H1 (cell line): ENCODE measurements at regions not wholly inside any gene's neighbourhood (a gene's known extent, or its start where the extent isn't known, plus 50 kb on each side); places are given as distances from the start of the nearest gene placed in this dataset.

Source experiments
- CTCF ChIA-PET: fragments of 300-600 bp; sonication (Branson Sonifier 250); formaldehyde crosslinking; loops from one replicate; lab custom pipeline; 2021; ENCODE audit not compliant: partially characterized antibody; lab: Charles Lee
- POLR2A ChIA-PET: fragments of 300-600 bp; sonication (Branson Sonifier 250); formaldehyde crosslinking; loops from one replicate; lab custom pipeline; 2021; ENCODE audit warnings: inconsistent platforms; ENCODE audit not compliant: partially characterized antibody; lab: Charles Lee
- DNase-seq, 2 experiments: peaks; one replicate each; pipeline versions ENCODE4 v3.0.0 to v3.0.0-alpha.2; 2010 to 2022; ENCODE audit warnings: low spot score in 2 of 2, low read depth in 1 of 2, mixed read lengths in 1 of 2
- FAIRE-seq: peaks from 2 replicates; lab custom pipeline; 2011; peaks lifted over from hg19 to GRCh38; lab: Jason Lieb, UNC
- H2AFZ ChIP-seq: 2 replicates; pipeline ENCODE4 v1.8.1; 2012; ENCODE audit warnings: low read length, inconsistent platforms
- H2AK5ac ChIP-seq: 2 replicates; pipeline ENCODE4 v1.6.1; 2013; ENCODE audit warnings: low read depth, low read length
- H2BK120ac ChIP-seq: replicated peaks from 2 replicates; pipeline ENCODE3; 2013; ENCODE audit warnings: low read depth, low read length, inconsistent platforms
- H2BK12ac ChIP-seq: 2 replicates; pipeline ENCODE4 v1.6.1; 2013; ENCODE audit warnings: low read depth, low read length
- H2BK15ac ChIP-seq: 2 replicates; pipeline ENCODE4 v1.6.1; 2013; ENCODE audit warnings: low read length
- H2BK20ac ChIP-seq: 2 replicates; pipeline ENCODE4 v1.6.1; 2013; ENCODE audit warnings: low read length
- H2BK5ac ChIP-seq: 2 replicates; pipeline ENCODE4 v1.6.1; 2013; ENCODE audit warnings: low read depth, low read length
- H3K14ac ChIP-seq: 2 replicates; pipeline ENCODE4 v1.6.1; 2013; ENCODE audit warnings: inconsistent platforms; ENCODE audit not compliant: insufficient read length
- H3K18ac ChIP-seq: 2 replicates; pipeline ENCODE4 v1.6.1; 2013; ENCODE audit warnings: low read length; ENCODE audit errors: extremely low read depth
- H3K23ac ChIP-seq: 2 replicates; pipeline ENCODE4 v1.6.1; 2013; ENCODE audit warnings: inconsistent platforms; ENCODE audit not compliant: insufficient read length
- H3K23me2 ChIP-seq: 2 replicates; pipeline ENCODE4 v1.6.1; 2013; ENCODE audit warnings: low read depth, low read length
- H3K27ac ChIP-seq: 2 replicates; pipeline ENCODE4 v1.6.1; 2011; ENCODE audit warnings: low read depth, low read length, inconsistent platforms
- H3K27me3 ChIP-seq, 4 experiments: replicated peaks in 1 of 4; 1 replicate in 1 of 4; 2 replicates in 3 of 4; pipeline versions ENCODE4 v1.6.1 to v1.8.1; 2011 to 2013; ENCODE audit warnings: low read length in 3 of 4, mild to moderate bottlenecking in 3 of 4, inconsistent platforms in 2 of 4, mixed read lengths in 2 of 4, moderate library complexity in 1 of 4; ENCODE audit not compliant: control insufficient read depth in 3 of 4, insufficient read depth in 3 of 4; ENCODE audit errors: extremely low read depth in 1 of 4
- H3K36me3 ChIP-seq, 4 experiments: 2 replicates each; pipeline versions ENCODE4 v1.6.1 to v1.8.1; 2011 to 2013; ENCODE audit warnings: mild to moderate bottlenecking in 4 of 4, low read length in 3 of 4, moderate library complexity in 2 of 4, control low read depth in 1 of 4, inconsistent platforms in 1 of 4; ENCODE audit not compliant: insufficient read depth in 4 of 4, control insufficient read depth in 2 of 4
- H3K4ac ChIP-seq: replicated peaks from 2 replicates; pipeline ENCODE3; 2013; ENCODE audit warnings: low read length, low read depth, mixed read lengths, inconsistent platforms; ENCODE audit not compliant: insufficient read length
- H3K4me1 ChIP-seq, 4 experiments: replicated peaks in 1 of 4; 1 replicate in 1 of 4; 2 replicates in 3 of 4; pipeline versions ENCODE4 v1.6.1 to v1.8.1; 2011 to 2013; ENCODE audit warnings: low read length in 3 of 4, inconsistent platforms in 2 of 4, mixed read lengths in 1 of 4; ENCODE audit not compliant: insufficient read depth in 4 of 4, control insufficient read depth in 3 of 4
- H3K4me2 ChIP-seq, 2 experiments: 2 replicates each; pipeline versions ENCODE4 v1.6.1 to v1.8.1; 2011 to 2013; ENCODE audit warnings: low read depth in 2 of 2, low read length in 2 of 2, control low read depth in 1 of 2, inconsistent platforms in 1 of 2, mild to moderate bottlenecking in 1 of 2; ENCODE audit not compliant: insufficient read depth in 1 of 2
- H3K4me3 ChIP-seq, 4 experiments: fragments of 200-600, 300-600 bp in 1 of 4; sonication (generic), shearing (Covaris generic), sonication (Bioruptor Twin) in 1 of 4; 2 replicates each; pipeline versions ENCODE4 v1.5.1 to v1.8.1; 2011 to 2016; ENCODE audit warnings: low read length in 4 of 4, low read depth in 3 of 4, control low read depth in 2 of 4, inconsistent platforms in 2 of 4, mild to moderate bottlenecking in 2 of 4, mixed read lengths in 1 of 4, moderate library complexity in 1 of 4; ENCODE audit not compliant: insufficient read depth in 2 of 4; ENCODE audit errors: extremely low read depth in 1 of 4
- H3K56ac ChIP-seq: replicated peaks from 2 replicates; pipeline ENCODE3; 2013; ENCODE audit warnings: low read depth, mild to moderate bottlenecking, mixed read lengths, low read length, inconsistent platforms; ENCODE audit not compliant: insufficient read length
- H3K79me1 ChIP-seq: 2 replicates; pipeline ENCODE4 v1.6.1; 2013; ENCODE audit warnings: low read depth, low read length, control low read depth
- H3K79me2 ChIP-seq, 2 experiments: 2 replicates each; pipeline versions ENCODE4 v1.6.1 to v1.8.1; 2012 to 2013; ENCODE audit warnings: low read length in 2 of 2, mild to moderate bottlenecking in 2 of 2, inconsistent platforms in 1 of 2; ENCODE audit not compliant: insufficient read depth in 2 of 2, control insufficient read depth in 1 of 2
- H3K9ac ChIP-seq, 4 experiments: replicated peaks in 1 of 4; 1 replicate in 1 of 4; 2 replicates in 3 of 4; pipeline versions ENCODE4 v1.6.1 to v1.8.1; 2011 to 2013; ENCODE audit warnings: low read depth in 3 of 4, low read length in 3 of 4, control low read depth in 2 of 4, mild to moderate bottlenecking in 2 of 4, moderate library complexity in 2 of 4, inconsistent platforms in 1 of 4; ENCODE audit errors: extremely low read depth in 1 of 4
- H3K9me3 ChIP-seq, 2 experiments: 2 replicates each; pipeline versions ENCODE4 v1.6.1 to v1.8.1; 2012 to 2013; ENCODE audit warnings: mild to moderate bottlenecking in 2 of 2, moderate library complexity in 2 of 2, control low read depth in 1 of 2, inconsistent platforms in 1 of 2, low read depth in 1 of 2, low read length in 1 of 2, mixed read lengths in 1 of 2; ENCODE audit not compliant: insufficient read depth in 2 of 2
- H4K20me1 ChIP-seq, 2 experiments: replicated peaks in 1 of 2; 2 replicates each; pipeline versions ENCODE3 to v1.8.1; 2011 to 2013; ENCODE audit warnings: inconsistent platforms in 2 of 2, low read length in 2 of 2, mild to moderate bottlenecking in 1 of 2; ENCODE audit not compliant: insufficient read depth in 2 of 2, control insufficient read depth in 1 of 2
- H4K5ac ChIP-seq: 2 replicates; pipeline ENCODE4 v1.6.1; 2013; ENCODE audit warnings: low read length, low read depth, mixed read lengths, inconsistent platforms; ENCODE audit not compliant: insufficient read length
- H4K8ac ChIP-seq: 2 replicates; pipeline ENCODE4 v1.8.0; 2013; ENCODE audit warnings: mild to moderate bottlenecking, moderate library complexity, low read length, inconsistent platforms; ENCODE audit not compliant: insufficient read depth; ENCODE audit errors: extremely low read depth
- H4K91ac ChIP-seq: replicated peaks from 2 replicates; pipeline ENCODE3; 2013; ENCODE audit warnings: low read length, mixed read lengths, inconsistent platforms; ENCODE audit not compliant: insufficient read length
- BACH1 ChIP-seq: IDR thresholded peaks from 2 replicates; pipeline ENCODE4 v1.6.1; 2012; ENCODE audit warnings: low read length, improper control_type of control experiment
- EGR1 ChIP-seq: IDR thresholded peaks from 2 replicates; pipeline ENCODE4 v1.6.1; 2011; ENCODE audit warnings: low read depth, low read length, borderline replicate concordance
- RXRA ChIP-seq: IDR thresholded peaks from 2 replicates; pipeline ENCODE4 v1.6.1; 2011; ENCODE audit warnings: low read depth, mild to moderate bottlenecking, low read length, moderate library complexity; ENCODE audit not compliant: insufficient read depth
- SP1 ChIP-seq: IDR thresholded peaks from 2 replicates; pipeline ENCODE4 v1.6.1; 2011; ENCODE audit warnings: low read depth, low read length
- WGBS, 2 experiments: shearing (Covaris generic) in 1 of 2; methylation state at CpG; one replicate each; pipeline versions ENCODE4 v1.1.6 to v1.1.7; 2013 to 2015; ENCODE audit warnings: low lambda C conversion rate in 2 of 2, mixed read lengths in 2 of 2, inconsistent platforms in 1 of 2, low coverage in 1 of 2, missing lambda C conversion rate in 1 of 2; ENCODE audit not compliant: insufficient replicate concordance in 2 of 2, insufficient coverage in 1 of 2, insufficient read length in 1 of 2; ENCODE audit errors: extremely low coverage in 1 of 2, missing lambda C conversion rate in 1 of 2; 5-methylcytosine and 5-hydroxymethylcytosine counted together

- H3K4me2 ChIP-seq, result peak overlapping the region in 1 of 2 experiments; percentile 6; a peak in 1 of 4 replicates
- H3K27me3 ChIP-seq, result no peaks in the 10 kb centered on the region
- peaks cover 3 to 26% (median 18%) of the 10 kb centered on the region in 4 experiments for H3K4me1 ChIP-seq
- peak overlapping the region; percentile 11; the same call in 1 of the 2 replicates for H2AK5ac ChIP-seq
- H2BK20ac ChIP-seq, result no peak overlapping the region
- no peaks in the 10 kb centered on the region for H3K9me3 ChIP-seq
- 0 out of 2 replicates have a peak, but pooled peaks cover 2% of the 10 kb centered on the region for H3K23me2 ChIP-seq
- no peaks in the 10 kb centered on the region for H3K36me3 ChIP-seq
- FAIRE-seq (no peak), DNase-seq (no peak)
- H3K56ac ChIP-seq, result no peak overlapping the region
- H3K14ac ChIP-seq, result no peak overlapping the region
- peak overlapping the region; percentile 84; the same call in 1 of the 2 replicates for H2BK12ac ChIP-seq
- H2BK120ac ChIP-seq, result no peak overlapping the region
- H3K23ac ChIP-seq, result no peak overlapping the region
- H3K4me3 ChIP-seq, result no peak overlapping the region
- H4K5ac ChIP-seq, result no peak overlapping the region
- no peaks in the 10 kb centered on the region for H4K20me1 ChIP-seq
- peaks cover 9% of the 10 kb centered on the region for H3K79me1 ChIP-seq
- H3K27ac ChIP-seq, result no peak overlapping the region
- ChIA-PET POLR2A (interaction anchor here (1.1 kb wide), 1 partner anchor 145 kb away, joined by 3 read pairs; no protein-coding TSS in a partner anchor), CTCF (interaction anchor here (1.6 kb wide), 1 partner anchor 18 kb away, joined by 4 read pairs; no protein-coding TSS in a partner anchor)
- H4K91ac ChIP-seq, result peak overlapping the region; percentile 32
- 92 to 100% methylated on average over 1 to 9 of the region's 9 CpGs for WGBS, 2 experiments
- H2BK5ac ChIP-seq, result 0 out of 2 replicates have a peak overlapping the region, but pooled peaks have one; percentile 5
- peak overlapping the region; percentile 17 for H3K4ac ChIP-seq
- H2AFZ ChIP-seq, result no peak overlapping the region
- H4K8ac ChIP-seq, result no peak overlapping the region
- no peak overlapping the region for H2BK15ac ChIP-seq
- TF ChIP-seq SP1, result no peak
- no peak for TF ChIP-seq BACH1
- TF ChIP-seq RXRA, result no peak
- TF ChIP-seq EGR1, result no peak
- H3K79me2 ChIP-seq, result no peaks in the 10 kb centered on the region; a peak in 1 of 4 replicates
- H3K18ac ChIP-seq, result no peak overlapping the region; the same call in 1 of the 2 replicates
- H3K9ac ChIP-seq, result no peak overlapping the region
Observed at GRCh38 chr6:14882394-14883026, 363.4 kb upstream of the JARID2 start.
